HS-27A (cell line): ENCODE measurements at regions not wholly inside any gene's neighbourhood (a gene's known extent, or its start where the extent isn't known, plus 50 kb on each side); places are given as distances from the start of the nearest gene placed in this dataset.
A peak's percentile ranks its signal among the peaks of the same experiment; 100 is the strongest.
"Not testable (repeated sequence)": the region's sequence is repeated elsewhere in the genome, so short reads cannot be mapped to it uniquely, and the experiment has no call there.

Source experiments
- DNase-seq: peaks from one replicate; pipeline ENCODE4 v3.0.0-alpha.2; 2012; ENCODE audit warnings: low read depth, missing footprints

- DNase-seq, result no peak
Observed at GRCh38 chr6:144476286-144476685, 191.2 kb downstream of the UTRN start.

GRCh38 chr6:144477396-144477795 is 192.3 kb downstream of the UTRN start:
- no peak for DNase-seq

GRCh38 chr6:144477856-144478255 is 192.7 kb downstream of the UTRN start:
- no peak for DNase-seq

- DNase-seq, result no peak
Observed at GRCh38 chr6:144478483-144478882, 193.3 kb downstream of the UTRN start.

- DNase-seq, result no peak
Observed at GRCh38 chr6:144479991-144480390, 194.9 kb downstream of the UTRN start.

GRCh38 chr6:144480473-144480872 is 195.3 kb downstream of the UTRN start:
- no peak for DNase-seq

GRCh38 chr6:144481527-144481926 is 196.4 kb downstream of the UTRN start:
- DNase-seq, result no peak

- DNase-seq, result peak; percentile 40
Observed at GRCh38 chr6:144482142-144482541, 197.0 kb downstream of the UTRN start.

GRCh38 chr6:144485531-144485930 is 200.4 kb downstream of the UTRN start:
- no peak for DNase-seq

GRCh38 chr6:144488590-144488989 is 203.5 kb downstream of the UTRN start:
- DNase-seq, result no peak

- DNase-seq, result no peak
Observed at GRCh38 chr6:144493035-144493910, 208.1 kb downstream of the UTRN start.

GRCh38 chr6:144495076-144495475 is 209.9 kb downstream of the UTRN start:
- DNase-seq, result not testable (repeated sequence)

GRCh38 chr6:144497650-144498049 is 212.5 kb downstream of the UTRN start:
- no peak for DNase-seq

- DNase-seq, result no peak
Observed at GRCh38 chr6:144500892-144501291, 215.8 kb downstream of the UTRN start.

- not testable (repeated sequence) for DNase-seq
Observed at GRCh38 chr6:144505214-144505613, 220.1 kb downstream of the UTRN start.

GRCh38 chr6:144506051-144506450 is 220.9 kb downstream of the UTRN start:
- DNase-seq, result not testable (repeated sequence)

- DNase-seq, result not testable (repeated sequence)
Observed at GRCh38 chr6:144507772-144508312, 222.7 kb downstream of the UTRN start.

- DNase-seq, result no peak
Observed at GRCh38 chr6:144510859-144511258, 225.7 kb downstream of the UTRN start.

- no peak for DNase-seq
Observed at GRCh38 chr6:144515761-144516160, 230.6 kb downstream of the UTRN start.

GRCh38 chr6:144519426-144519825 is 234.3 kb downstream of the UTRN start:
- DNase-seq, result no peak

GRCh38 chr6:144528743-144529425 is 243.7 kb downstream of the UTRN start:
- no peak for DNase-seq

- no peak for DNase-seq
Observed at GRCh38 chr6:144530118-144530517, 245.0 kb downstream of the UTRN start.

GRCh38 chr6:144532238-144532637 is 247.1 kb downstream of the UTRN start:
- DNase-seq, result not testable (repeated sequence)
